ENCODE measurements at regions not wholly inside any gene's neighbourhood (a gene's known extent, or its start where the extent isn't known, plus 50 kb on each side); places are given as distances from the start of the nearest gene placed in this dataset.

DNA sequence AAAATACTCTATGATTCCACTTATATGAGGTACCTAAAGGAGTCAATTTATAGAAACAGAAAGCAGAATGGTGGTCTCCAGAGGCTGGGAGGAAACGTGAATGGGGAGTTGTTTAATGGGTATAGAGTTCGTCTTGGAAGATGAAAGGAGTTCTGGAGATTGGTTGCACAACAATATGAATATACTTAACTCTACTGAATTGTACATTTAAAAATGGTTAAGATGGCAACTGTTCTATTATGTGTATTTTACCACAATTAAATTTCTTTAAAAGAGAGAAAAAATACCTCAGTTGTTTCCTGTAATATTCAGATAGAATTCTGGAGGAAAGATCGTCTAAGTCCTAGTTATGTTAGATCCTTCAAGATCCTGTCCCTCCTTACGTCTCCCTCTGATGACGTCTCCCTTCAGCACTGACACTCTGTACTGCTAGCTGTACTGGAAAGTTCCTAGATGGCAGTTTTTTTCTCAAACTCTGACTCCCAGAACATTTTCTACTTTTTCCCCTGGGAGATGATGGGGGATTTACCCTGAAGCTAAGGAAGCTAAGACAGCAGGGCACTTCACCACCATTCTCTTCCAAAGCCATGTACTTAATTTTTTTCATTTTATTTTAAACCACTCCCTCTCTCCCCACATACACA lies 53.2 kb upstream of the CAV2 start:
- no peak for DNase-seq
- Histone ChIP-seq H3K36me3 (no peaks in the 10 kb centered on the region), H3K27ac (no peak overlapping the region), H3K9ac (ENCODE audit: low read depth in 2 of 2, low read length in 2 of 2) (no peak overlapping the region), H3K4me3 (no peak overlapping the region), H3K9me3 (no peaks in the 10 kb centered on the region), H3K27me3 (no peaks in the 10 kb centered on the region), H3K4me1 (no peaks in the 10 kb centered on the region)
- TF ChIP-seq, protein P1, sequence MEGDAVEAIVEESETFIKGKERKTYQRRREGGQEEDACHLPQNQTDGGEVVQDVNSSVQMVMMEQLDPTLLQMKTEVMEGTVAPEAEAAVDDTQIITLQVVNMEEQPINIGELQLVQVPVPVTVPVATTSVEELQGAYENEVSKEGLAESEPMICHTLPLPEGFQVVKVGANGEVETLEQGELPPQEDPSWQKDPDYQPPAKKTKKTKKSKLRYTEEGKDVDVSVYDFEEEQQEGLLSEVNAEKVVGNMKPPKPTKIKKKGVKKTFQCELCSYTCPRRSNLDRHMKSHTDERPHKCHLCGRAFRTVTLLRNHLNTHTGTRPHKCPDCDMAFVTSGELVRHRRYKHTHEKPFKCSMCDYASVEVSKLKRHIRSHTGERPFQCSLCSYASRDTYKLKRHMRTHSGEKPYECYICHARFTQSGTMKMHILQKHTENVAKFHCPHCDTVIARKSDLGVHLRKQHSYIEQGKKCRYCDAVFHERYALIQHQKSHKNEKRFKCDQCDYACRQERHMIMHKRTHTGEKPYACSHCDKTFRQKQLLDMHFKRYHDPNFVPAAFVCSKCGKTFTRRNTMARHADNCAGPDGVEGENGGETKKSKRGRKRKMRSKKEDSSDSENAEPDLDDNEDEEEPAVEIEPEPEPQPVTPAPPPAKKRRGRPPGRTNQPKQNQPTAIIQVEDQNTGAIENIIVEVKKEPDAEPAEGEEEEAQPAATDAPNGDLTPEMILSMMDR (IDR thresholded peaks at IDR 0.05) = no peak
- intact Hi-C loops (cut with DNase I) = loop anchor here (10.0 kb wide), 1 partner anchor 138 kb away; no protein-coding TSS in a partner anchor

DNA sequence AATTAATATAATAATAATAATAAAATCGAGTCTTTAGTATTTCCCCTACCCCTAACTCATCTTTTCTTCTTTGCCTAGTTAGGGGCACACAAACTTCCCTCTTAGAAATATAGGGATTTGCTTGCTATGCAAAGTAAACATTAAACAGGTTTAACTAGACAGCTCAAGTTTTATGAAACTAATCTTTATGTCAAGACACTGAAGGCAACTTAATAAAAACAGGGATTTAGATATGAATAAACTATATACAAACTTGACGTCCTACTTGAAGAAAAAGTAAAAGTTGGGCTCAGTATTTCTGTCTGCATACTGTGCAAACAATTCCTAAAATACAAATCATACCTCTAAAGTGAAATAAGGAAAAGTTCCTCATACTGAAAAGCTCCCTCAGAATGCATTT lies 52.1 kb upstream of the CAV2 start:
- Histone ChIP-seq H3K36me3 (no peaks in the 10 kb centered on the region), H3K9ac (ENCODE audit: low read depth in 2 of 2, low read length in 2 of 2) (no peak overlapping the region), H3K4me1 (no peaks in the 10 kb centered on the region), H3K4me3 (no peak overlapping the region), H3K9me3 (no peaks in the 10 kb centered on the region), H3K27me3 (no peaks in the 10 kb centered on the region), H3K27ac (no peak overlapping the region)
- TF ChIP-seq, protein P1 (IDR thresholded peaks at IDR 0.05) = no peak
- DNase-seq = no peak
- intact Hi-C loops (cut with DNase I) = loop anchor here (10.0 kb wide), 1 partner anchor 137 kb away; no protein-coding TSS in a partner anchor

DNA sequence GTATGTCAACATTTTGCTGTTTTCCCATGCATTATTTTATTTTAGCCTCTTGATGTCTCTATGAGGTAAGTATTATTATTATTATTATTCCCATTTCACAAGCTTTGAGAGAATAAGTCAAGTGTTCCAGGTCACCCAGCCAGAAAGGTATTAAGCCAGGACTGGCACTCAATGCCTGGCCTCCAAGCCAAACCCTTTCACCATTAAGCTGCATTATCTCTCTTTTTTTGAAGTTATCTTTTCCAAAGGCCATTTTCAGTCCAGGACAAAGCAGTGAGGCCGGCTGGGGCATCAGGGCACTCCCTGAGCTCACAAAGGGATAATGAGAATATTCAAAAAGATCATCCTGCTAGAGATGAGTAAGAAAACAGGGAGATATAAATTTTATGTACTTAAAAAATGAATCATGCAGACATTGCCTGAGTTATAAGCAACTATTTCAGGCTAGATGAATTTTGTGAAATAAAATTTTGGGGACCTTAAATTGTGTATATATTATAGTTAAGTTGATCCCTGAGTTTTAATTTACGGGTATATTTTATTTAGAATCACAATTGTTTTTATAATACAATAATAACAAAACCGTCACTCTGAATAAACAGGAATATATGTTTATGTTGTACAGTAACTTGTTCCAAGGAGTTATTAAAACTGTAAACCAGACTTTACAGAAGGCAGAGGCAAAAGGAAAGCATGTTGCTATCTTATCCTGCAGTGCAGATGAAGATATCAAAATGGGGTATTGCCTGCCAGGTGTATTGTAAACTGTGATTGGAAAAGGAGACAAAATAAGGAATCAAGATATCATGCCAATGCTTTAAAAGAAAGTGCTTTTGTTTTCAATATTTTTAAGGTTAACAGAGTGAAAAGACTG lies 51.3 kb upstream of the CAV2 start:
- DNase-seq = no peak
- Histone ChIP-seq H3K4me1 (no peaks in the 10 kb centered on the region), H3K27ac (no peak overlapping the region), H3K27me3 (no peaks in the 10 kb centered on the region), H3K36me3 (no peaks in the 10 kb centered on the region), H3K9me3 (no peaks in the 10 kb centered on the region), H3K9ac (ENCODE audit: low read depth in 2 of 2, low read length in 2 of 2) (no peak overlapping the region), H3K4me3 (no peak overlapping the region)
- intact Hi-C loops (cut with DNase I) = loop anchor here (10.0 kb wide), 1 partner anchor 137 kb away; no protein-coding TSS in a partner anchor
- TF ChIP-seq, protein P1 (IDR thresholded peaks at IDR 0.05) = no peak

DNA sequence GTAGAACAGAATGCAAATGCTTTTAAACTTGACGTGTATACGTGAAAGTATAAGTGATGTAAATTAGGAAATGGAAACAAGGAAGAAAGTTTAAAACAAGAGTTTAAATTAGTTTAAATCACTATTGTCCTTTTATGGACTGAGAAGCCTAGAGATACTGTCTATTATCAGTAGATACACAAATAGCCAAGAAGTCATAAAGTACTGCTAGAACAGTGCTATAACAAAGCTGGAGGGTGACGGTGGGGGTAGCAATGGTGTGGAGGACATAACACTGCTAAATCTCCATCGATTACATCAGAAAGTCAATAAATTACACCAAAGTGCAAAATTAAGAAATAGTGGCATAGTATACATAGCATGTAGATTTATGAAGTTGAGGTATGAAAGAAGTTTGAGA lies 50.1 kb upstream of the CAV2 start:
- Histone ChIP-seq H3K27me3 (no peaks in the 10 kb centered on the region), H3K36me3 (no peaks in the 10 kb centered on the region), H3K9me3 (no peaks in the 10 kb centered on the region), H3K27ac (no peak overlapping the region), H3K4me3 (no peak overlapping the region), H3K4me1 (no peaks in the 10 kb centered on the region), H3K9ac (ENCODE audit: low read depth in 2 of 2, low read length in 2 of 2) (no peak overlapping the region)
- TF ChIP-seq, protein P1 (IDR thresholded peaks at IDR 0.05) = no peak
- DNase-seq = no peak
- intact Hi-C loops (cut with DNase I) = loop anchor here (10.0 kb wide), 1 partner anchor 135 kb away; no protein-coding TSS in a partner anchor

Data from colonic mucosa (tissue), 4 donors.